ENCODE measurements at regions not wholly inside any gene's neighbourhood (a gene's known extent, or its start where the extent isn't known, plus 50 kb on each side); places are given as distances from the start of the nearest gene placed in this dataset.

- no peak overlapping the region for H3K4me3 Mint-ChIP-seq
- ATAC-seq (replicated peaks) (no peak), DNase-seq (no peak)
- no peaks in the 10 kb centered on the region for H3K9me3 Mint-ChIP-seq
- H3K4me1 Mint-ChIP-seq, result peaks cover 3 to 7% of the 10 kb centered on the region in 2 donors
- no peak overlapping the region for H3K27ac Mint-ChIP-seq
- H3K27me3 Mint-ChIP-seq, result peaks cover 20 to 40% of the 10 kb centered on the region in 2 donors
- H3K36me3 Mint-ChIP-seq, result no peaks in the 10 kb centered on the region
These were observed 157.1 kb downstream of the OLFM1 start for GRCh38 chr9:135244271-135245221.

GRCh38 chr9:135245482-135246247 lies 158.2 kb downstream of the OLFM1 start:
- Mint-ChIP-seq H3K4me1 (peaks cover 3 to 7% of the 10 kb centered on the region in 2 donors), H3K27me3 (peaks cover 20 to 40% of the 10 kb centered on the region in 2 donors), H3K9me3 (no peaks in the 10 kb centered on the region), H3K27ac (no peak overlapping the region), H3K36me3 (no peaks in the 10 kb centered on the region), H3K4me3 (no peak overlapping the region)
- ATAC-seq (replicated peaks), result no peak
- no peak for DNase-seq

GRCh38 chr9:135246248-135247205 lies 159.1 kb downstream of the OLFM1 start:
- Mint-ChIP-seq H3K4me3 (no peak overlapping the region), H3K27ac (no peak overlapping the region), H3K4me1 (peaks cover 3 to 7% of the 10 kb centered on the region in 2 donors), H3K9me3 (no peaks in the 10 kb centered on the region), H3K36me3 (no peaks in the 10 kb centered on the region), H3K27me3 (peaks cover 20 to 40% of the 10 kb centered on the region in 2 donors)
- ATAC-seq (replicated peaks) (no peak), DNase-seq (no peak)

GRCh38 chr9:135247227-135247930 lies 159.9 kb downstream of the OLFM1 start:
- Mint-ChIP-seq H3K36me3 (no peaks in the 10 kb centered on the region), H3K4me1 (peaks cover 3 to 7% of the 10 kb centered on the region in 2 donors), H3K4me3 (no peak overlapping the region), H3K27ac (no peak overlapping the region), H3K9me3 (no peaks in the 10 kb centered on the region), H3K27me3 (peaks cover 23 to 40% of the 10 kb centered on the region in 2 donors)
- no peak for DNase-seq
- no peak for ATAC-seq (replicated peaks)

- no peak overlapping the region for H3K27ac Mint-ChIP-seq
- ATAC-seq (replicated peaks) (no peak), DNase-seq (no peak)
- H3K9me3 Mint-ChIP-seq, result no peaks in the 10 kb centered on the region
- H3K4me1 Mint-ChIP-seq, result peaks cover 3 to 7% of the 10 kb centered on the region in 2 donors
- no peaks in the 10 kb centered on the region for H3K36me3 Mint-ChIP-seq
- H3K4me3 Mint-ChIP-seq, result no peak overlapping the region
- peaks cover 26 to 42% of the 10 kb centered on the region in 2 donors for H3K27me3 Mint-ChIP-seq
These were observed 160.6 kb downstream of the OLFM1 start for GRCh38 chr9:135248111-135248510.

- peaks cover 3 to 7% of the 10 kb centered on the region in 2 donors for H3K4me1 Mint-ChIP-seq
These were observed 161.3 kb downstream of the OLFM1 start for GRCh38 chr9:135248721-135249120.

GRCh38 chr9:135249191-135249590 lies 161.7 kb downstream of the OLFM1 start:
- Mint-ChIP-seq H3K27me3 (peaks cover 32 to 41% of the 10 kb centered on the region in 2 donors), H3K9me3 (no peaks in the 10 kb centered on the region), H3K4me3 (no peak overlapping the region), H3K4me1 (peaks cover 3 to 7% of the 10 kb centered on the region in 2 donors), H3K36me3 (no peaks in the 10 kb centered on the region), H3K27ac (no peak overlapping the region)
- DNase-seq, result no peak
- no peak for ATAC-seq (replicated peaks)

More at GRCh38 chr9:135248721-135249120, 161.3 kb downstream of the OLFM1 start:
- Mint-ChIP-seq H3K9me3 (no peaks in the 10 kb centered on the region), H3K27ac (no peak overlapping the region), H3K27me3 (peaks cover 32 to 42% of the 10 kb centered on the region in 2 donors), H3K36me3 (no peaks in the 10 kb centered on the region), H3K4me3 (no peak overlapping the region)
- no peak for ATAC-seq (replicated peaks)
- DNase-seq, result no peak

- Mint-ChIP-seq H3K9me3 (no peaks in the 10 kb centered on the region), H3K4me1 (peaks cover 3 to 7% of the 10 kb centered on the region in 2 donors), H3K36me3 (no peaks in the 10 kb centered on the region), H3K27me3 (peaks cover 32 to 41% of the 10 kb centered on the region in 2 donors), H3K27ac (no peak overlapping the region), H3K4me3 (no peak overlapping the region)
- ATAC-seq (replicated peaks) (no peak), DNase-seq (no peak)
These were observed 162.2 kb downstream of the OLFM1 start for GRCh38 chr9:135249711-135250110.

GRCh38 chr9:135251331-135251761 lies 163.9 kb downstream of the OLFM1 start:
- H3K27me3 Mint-ChIP-seq, result peaks cover 29 to 43% of the 10 kb centered on the region in 2 donors
- H3K27ac Mint-ChIP-seq, result no peak overlapping the region
- no peaks in the 10 kb centered on the region for H3K9me3 Mint-ChIP-seq
- peaks cover 3 to 7% of the 10 kb centered on the region in 2 donors for H3K4me1 Mint-ChIP-seq
- DNase-seq (no peak), ATAC-seq (replicated peaks) (no peak)
- H3K4me3 Mint-ChIP-seq, result no peak overlapping the region
- no peaks in the 10 kb centered on the region for H3K36me3 Mint-ChIP-seq

- no peak overlapping the region for H3K27ac Mint-ChIP-seq
These were observed 164.7 kb downstream of the OLFM1 start for GRCh38 chr9:135251996-135252760.

GRCh38 chr9:135252980-135253304 lies 165.5 kb downstream of the OLFM1 start:
- no peak overlapping the region for H3K4me3 Mint-ChIP-seq
- DNase-seq (no peak), ATAC-seq (replicated peaks) (no peak)
- no peak overlapping the region for H3K27ac Mint-ChIP-seq
- no peaks in the 10 kb centered on the region for H3K4me1 Mint-ChIP-seq
- no peaks in the 10 kb centered on the region for H3K36me3 Mint-ChIP-seq
- no peaks in the 10 kb centered on the region for H3K9me3 Mint-ChIP-seq
- H3K27me3 Mint-ChIP-seq, result peaks cover 28 to 33% of the 10 kb centered on the region in 2 donors

More at GRCh38 chr9:135251996-135252760, 164.7 kb downstream of the OLFM1 start:
- Mint-ChIP-seq H3K9me3 (no peaks in the 10 kb centered on the region), H3K4me3 (no peak overlapping the region), H3K27me3 (peaks cover 28 to 34% of the 10 kb centered on the region in 2 donors), H3K4me1 (no peaks in the 10 kb centered on the region), H3K36me3 (no peaks in the 10 kb centered on the region)
- DNase-seq (no peak), ATAC-seq (replicated peaks) (no peak)

- ATAC-seq (replicated peaks) (no peak), DNase-seq (no peak)
- Mint-ChIP-seq H3K27me3 (peaks cover 28 to 33% of the 10 kb centered on the region in 2 donors), H3K4me3 (no peak overlapping the region), H3K27ac (no peak overlapping the region), H3K36me3 (no peaks in the 10 kb centered on the region), H3K4me1 (no peaks in the 10 kb centered on the region), H3K9me3 (no peaks in the 10 kb centered on the region)
These were observed 166.0 kb downstream of the OLFM1 start for GRCh38 chr9:135253305-135254004.
